A673 (cell line): ENCODE measurements at regions not wholly inside any gene's neighbourhood (a gene's known extent, or its start where the extent isn't known, plus 50 kb on each side); places are given as distances from the start of the nearest gene placed in this dataset.

Experiments used
- BruUV-seq: library from RNA; stranded (reverse); fragments of 400-500 nt; replicated peaks from 2 replicates; lab custom pipeline; 2021; lab: Mats Ljungman, UMichigan
- CTCF ChIA-PET: fragments of 300-600 bp; sonication (Branson Sonifier 250); formaldehyde crosslinking; loops from one replicate; lab custom pipeline; 2022; ENCODE audit warnings: antibody characterized with exemption; lab: Charles Lee
- POLR2A ChIA-PET: fragments of 300-600 bp; sonication (Branson Sonifier 250); formaldehyde crosslinking; loops from one replicate; lab custom pipeline; 2022; ENCODE audit warnings: antibody characterized with exemption; ENCODE audit not compliant: low non-redundant PET; lab: Charles Lee
- DNase-seq: peaks from one replicate; pipeline ENCODE4 v3.0.0-alpha.2; 2015; ENCODE audit warnings: low spot score
- H3K27ac ChIP-seq: fragments of 200-600 bp; sonication (generic); 2 replicates; pipeline ENCODE4 v1.5.1; 2016; ENCODE audit warnings: mixed run types, low read depth, mild to moderate bottlenecking, mixed read lengths, antibody characterized with exemption, low read length; ENCODE audit not compliant: poor library complexity, severe bottlenecking
- H3K27me3 ChIP-seq: fragments of 200-600 bp; sonication (generic); replicated peaks from 2 replicates; pipeline ENCODE4 v1.6.1; 2017; ENCODE audit warnings: mixed run types, low read depth, mild to moderate bottlenecking, mixed read lengths, antibody characterized with exemption, low read length; ENCODE audit not compliant: insufficient read depth, poor library complexity
- H3K36me3 ChIP-seq: fragments of 200-600 bp; sonication (generic); 2 replicates; pipeline ENCODE4 v1.6.1; 2016; ENCODE audit warnings: mixed run types, mild to moderate bottlenecking, mixed read lengths, antibody characterized with exemption, low read length; ENCODE audit not compliant: insufficient read depth, poor library complexity, severe bottlenecking
- H3K4me1 ChIP-seq: fragments of 200-600 bp; sonication (generic); 2 replicates; pipeline ENCODE4 v1.6.1; 2017; ENCODE audit warnings: mixed run types, mild to moderate bottlenecking, mixed read lengths, antibody characterized with exemption, low read length; ENCODE audit not compliant: insufficient read depth, poor library complexity, severe bottlenecking
- H3K4me3 ChIP-seq: fragments of 200-600 bp; sonication (generic); 2 replicates; pipeline ENCODE4 v1.5.1; 2016; ENCODE audit warnings: low read depth, mixed run types, mild to moderate bottlenecking, mixed read lengths, low read length; ENCODE audit not compliant: poor library complexity, severe bottlenecking
- H3K9me3 ChIP-seq: fragments of 200-600 bp; sonication (generic); 2 replicates; pipeline ENCODE4 v1.6.1; 2016; ENCODE audit warnings: mixed run types, low read depth, mild to moderate bottlenecking, mixed read lengths, antibody characterized with exemption, low read length; ENCODE audit not compliant: poor library complexity, severe bottlenecking
- CTCF ChIP-seq: fragments of 300-800, 200-600 bp; sonication (generic); conservative IDR thresholded peaks from 2 replicates; pipeline ENCODE4 v1.5.1; 2017; ENCODE audit warnings: low read depth, mild to moderate bottlenecking, antibody characterized with exemption, low read length, moderate library complexity, mixed read lengths
- EZH2 ChIP-seq: fragments of 200-600 bp; sonication (generic); IDR thresholded peaks from 2 replicates; pipeline ENCODE4 v1.6.1; 2017; ENCODE audit warnings: borderline replicate concordance, low read depth, mild to moderate bottlenecking, mixed read lengths, antibody characterized with exemption, low read length; ENCODE audit not compliant: poor library complexity, severe bottlenecking
- intact Hi-C: fragments of 100-400 bp; cut with micrococcal nuclease; formaldehyde crosslinking; loops from one replicate; pipeline ENCODE4 v1.10.0; 2022; ENCODE audit not compliant: unreplicated experiment

- CTCF ChIA-PET = no interaction called here
- POLR2A ChIA-PET = interaction anchor here (0.6 kb wide), 1 partner anchor 25 kb away, joined by 3 read pairs; no protein-coding TSS in a partner anchor
Observed at GRCh38 chr3:127423856-127424765, 136.3 kb upstream of the PRR20G start.

DNA sequence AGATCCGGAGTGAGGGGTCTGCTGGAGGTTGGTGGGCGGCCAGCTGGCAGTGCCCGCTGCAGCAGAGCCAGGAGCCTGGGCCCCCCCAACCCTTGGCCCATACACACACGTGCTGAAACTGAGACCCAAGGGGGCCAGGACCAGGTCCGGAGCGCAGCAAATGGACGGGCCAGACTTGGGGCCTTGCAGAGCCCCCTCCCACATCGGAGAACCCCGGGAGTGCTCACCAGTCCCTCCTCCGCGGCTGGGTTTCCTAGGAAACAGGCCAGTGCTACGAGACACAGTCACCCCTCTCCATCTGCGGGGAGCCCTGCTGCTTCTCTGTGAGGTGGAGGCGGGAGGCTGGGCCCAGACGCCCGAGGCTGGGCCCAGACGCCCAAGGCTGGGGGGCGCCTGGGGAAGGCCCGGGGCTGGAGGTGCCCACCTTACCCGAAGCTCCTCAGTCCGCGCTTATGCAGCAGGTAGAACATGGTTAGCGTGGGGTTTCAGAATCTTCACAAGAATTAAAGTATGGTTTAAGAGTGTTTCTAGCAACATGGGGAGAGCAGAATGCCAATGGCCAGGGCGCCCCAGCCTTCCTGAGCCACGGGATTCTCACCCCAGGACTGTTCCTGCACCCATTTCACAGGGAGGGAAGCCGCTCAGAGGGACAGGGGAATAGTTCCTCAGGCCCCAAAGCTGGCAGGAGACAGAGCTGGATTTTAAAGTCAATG, 135.0 kb upstream of the PRR20G start:
- H3K4me3 ChIP-seq = no peak overlapping the region
- no TSS peak for BruUV-seq
- H3K27ac ChIP-seq = no peak overlapping the region
- ChIA-PET POLR2A (interaction anchor here (0.6 kb wide), 1 partner anchor 24 kb away, joined by 3 read pairs; no protein-coding TSS in a partner anchor), CTCF (no interaction called here)
- peaks cover 76% of the 10 kb centered on the region for H3K27me3 ChIP-seq
- H3K4me1 ChIP-seq = no peaks in the 10 kb centered on the region
- H3K36me3 ChIP-seq = no peaks in the 10 kb centered on the region
- DNase-seq = no peak
- no peaks in the 10 kb centered on the region for H3K9me3 ChIP-seq
- TF ChIP-seq EZH2 = no peak
- no peak for TF ChIP-seq CTCF
- intact Hi-C loops = no loop called here

More at GRCh38 chr3:127423856-127424765, 136.3 kb upstream of the PRR20G start:
- no peak for DNase-seq
- Histone ChIP-seq H3K4me1 (no peaks in the 10 kb centered on the region), H3K4me3 (no peak overlapping the region), H3K9me3 (no peaks in the 10 kb centered on the region), H3K36me3 (no peaks in the 10 kb centered on the region), H3K27me3 (peaks cover 71% of the 10 kb centered on the region), H3K27ac (no peak overlapping the region)
- TF ChIP-seq EZH2 (no peak), CTCF (no peak)
- BruUV-seq = no TSS peak
- intact Hi-C loops = no loop called here

GRCh38 chr3:127421943-127422662, 134.3 kb upstream of the PRR20G start:
- Histone ChIP-seq H3K9me3 (no peaks in the 10 kb centered on the region), H3K4me1 (no peaks in the 10 kb centered on the region), H3K36me3 (no peaks in the 10 kb centered on the region), H3K4me3 (no peak overlapping the region), H3K27me3 (peaks cover 78% of the 10 kb centered on the region), H3K27ac (no peak overlapping the region)
- no TSS peak for BruUV-seq
- DNase-seq = no peak
- TF ChIP-seq CTCF (no peak), EZH2 (no peak)
- CTCF ChIA-PET = no interaction called here
- POLR2A ChIA-PET = no interaction called here
- intact Hi-C loops = no loop called here
